HL-60 (cell line): ENCODE measurements at regions not wholly inside any gene's neighbourhood (a gene's known extent, or its start where the extent isn't known, plus 50 kb on each side); places are given as distances from the start of the nearest gene placed in this dataset.
"Not testable (repeated sequence)": the region's sequence is repeated elsewhere in the genome, so short reads cannot be mapped to it uniquely, and the experiment has no call there.

Experiments used
- DNase-seq, 2 experiments: peaks; one replicate each; pipeline ENCODE4 v3.0.0-alpha.2; 2010 to 2020; ENCODE audit warnings: low read depth in 1 of 2, low spot score in 1 of 2
- H3K27ac ChIP-seq: fragments of 250-450 bp; sonication (Bioruptor Pico); replicated peaks from 2 replicates; pipeline ENCODE4 v1.5.1; 2020; ENCODE audit warnings: mild to moderate bottlenecking, moderate library complexity
- H3K27me3 ChIP-seq: fragments of 250-450 bp; sonication (Bioruptor Pico); 2 replicates; pipeline ENCODE4 v1.5.1; 2021; ENCODE audit warnings: mild to moderate bottlenecking, moderate library complexity; ENCODE audit not compliant: insufficient read depth, poor library complexity, severe bottlenecking
- H3K4me3 ChIP-seq: replicated peaks from 2 replicates; pipeline ENCODE4 v1.5.1; 2011; ENCODE audit warnings: mild to moderate bottlenecking, control low read depth, low read length; ENCODE audit not compliant: insufficient read depth
- GABPA ChIP-seq: IDR thresholded peaks from 2 replicates; pipeline ENCODE4 v1.6.1; 2012; ENCODE audit warnings: low read depth
- POLR2AphosphoS5 ChIP-seq: IDR thresholded peaks from 2 replicates; pipeline ENCODE4 v1.6.1; 2012; ENCODE audit warnings: low read depth
- SPI1 ChIP-seq: IDR thresholded peaks from 2 replicates; pipeline ENCODE4 v1.6.1; 2012; ENCODE audit warnings: low read depth, mild to moderate bottlenecking, borderline replicate concordance
- TF ChIP-seq, protein P1 (sequence below): IDR thresholded peaks from one replicate; pipeline ENCODE4 v1.5.1; 2011; ENCODE audit warnings: low read length, control low read depth, inconsistent platforms; ENCODE audit not compliant: insufficient read depth
- TF ChIP-seq, protein P2 (sequence below): IDR thresholded peaks from 2 replicates; pipeline ENCODE4 v1.6.1; 2012; ENCODE audit warnings: low read depth; ENCODE audit not compliant: insufficient replicate concordance

DNA sequence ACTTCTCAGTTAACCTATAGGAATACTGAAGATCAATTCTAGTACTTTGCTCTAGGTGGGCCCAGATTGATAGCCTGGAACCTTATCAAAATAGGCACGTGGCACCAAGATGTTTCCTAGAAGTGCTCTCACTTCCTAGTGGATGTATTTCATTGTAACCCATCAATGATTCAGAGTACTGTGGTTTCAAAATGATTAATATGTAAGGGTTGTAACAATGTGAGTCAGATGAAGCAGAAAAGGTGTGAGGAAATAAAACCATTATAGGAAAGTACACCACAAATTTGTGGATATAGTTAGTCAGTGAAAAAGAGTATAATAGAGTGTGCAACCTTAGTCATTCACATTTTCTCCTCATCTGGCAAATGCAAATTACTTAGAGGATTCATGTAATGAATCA, 177.3 kb upstream of the FST start:
- H3K27ac ChIP-seq: no peak overlapping the region
- no peak overlapping the region for H3K4me3 ChIP-seq
- no peaks in the 10 kb centered on the region for H3K27me3 ChIP-seq
- DNase-seq: no peak
- TF ChIP-seq, protein P1, sequence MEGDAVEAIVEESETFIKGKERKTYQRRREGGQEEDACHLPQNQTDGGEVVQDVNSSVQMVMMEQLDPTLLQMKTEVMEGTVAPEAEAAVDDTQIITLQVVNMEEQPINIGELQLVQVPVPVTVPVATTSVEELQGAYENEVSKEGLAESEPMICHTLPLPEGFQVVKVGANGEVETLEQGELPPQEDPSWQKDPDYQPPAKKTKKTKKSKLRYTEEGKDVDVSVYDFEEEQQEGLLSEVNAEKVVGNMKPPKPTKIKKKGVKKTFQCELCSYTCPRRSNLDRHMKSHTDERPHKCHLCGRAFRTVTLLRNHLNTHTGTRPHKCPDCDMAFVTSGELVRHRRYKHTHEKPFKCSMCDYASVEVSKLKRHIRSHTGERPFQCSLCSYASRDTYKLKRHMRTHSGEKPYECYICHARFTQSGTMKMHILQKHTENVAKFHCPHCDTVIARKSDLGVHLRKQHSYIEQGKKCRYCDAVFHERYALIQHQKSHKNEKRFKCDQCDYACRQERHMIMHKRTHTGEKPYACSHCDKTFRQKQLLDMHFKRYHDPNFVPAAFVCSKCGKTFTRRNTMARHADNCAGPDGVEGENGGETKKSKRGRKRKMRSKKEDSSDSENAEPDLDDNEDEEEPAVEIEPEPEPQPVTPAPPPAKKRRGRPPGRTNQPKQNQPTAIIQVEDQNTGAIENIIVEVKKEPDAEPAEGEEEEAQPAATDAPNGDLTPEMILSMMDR: no peak
- TF ChIP-seq POLR2AphosphoS5 (no peak), SPI1 (no peak), GABPA (no peak)
- TF ChIP-seq, protein P2, sequence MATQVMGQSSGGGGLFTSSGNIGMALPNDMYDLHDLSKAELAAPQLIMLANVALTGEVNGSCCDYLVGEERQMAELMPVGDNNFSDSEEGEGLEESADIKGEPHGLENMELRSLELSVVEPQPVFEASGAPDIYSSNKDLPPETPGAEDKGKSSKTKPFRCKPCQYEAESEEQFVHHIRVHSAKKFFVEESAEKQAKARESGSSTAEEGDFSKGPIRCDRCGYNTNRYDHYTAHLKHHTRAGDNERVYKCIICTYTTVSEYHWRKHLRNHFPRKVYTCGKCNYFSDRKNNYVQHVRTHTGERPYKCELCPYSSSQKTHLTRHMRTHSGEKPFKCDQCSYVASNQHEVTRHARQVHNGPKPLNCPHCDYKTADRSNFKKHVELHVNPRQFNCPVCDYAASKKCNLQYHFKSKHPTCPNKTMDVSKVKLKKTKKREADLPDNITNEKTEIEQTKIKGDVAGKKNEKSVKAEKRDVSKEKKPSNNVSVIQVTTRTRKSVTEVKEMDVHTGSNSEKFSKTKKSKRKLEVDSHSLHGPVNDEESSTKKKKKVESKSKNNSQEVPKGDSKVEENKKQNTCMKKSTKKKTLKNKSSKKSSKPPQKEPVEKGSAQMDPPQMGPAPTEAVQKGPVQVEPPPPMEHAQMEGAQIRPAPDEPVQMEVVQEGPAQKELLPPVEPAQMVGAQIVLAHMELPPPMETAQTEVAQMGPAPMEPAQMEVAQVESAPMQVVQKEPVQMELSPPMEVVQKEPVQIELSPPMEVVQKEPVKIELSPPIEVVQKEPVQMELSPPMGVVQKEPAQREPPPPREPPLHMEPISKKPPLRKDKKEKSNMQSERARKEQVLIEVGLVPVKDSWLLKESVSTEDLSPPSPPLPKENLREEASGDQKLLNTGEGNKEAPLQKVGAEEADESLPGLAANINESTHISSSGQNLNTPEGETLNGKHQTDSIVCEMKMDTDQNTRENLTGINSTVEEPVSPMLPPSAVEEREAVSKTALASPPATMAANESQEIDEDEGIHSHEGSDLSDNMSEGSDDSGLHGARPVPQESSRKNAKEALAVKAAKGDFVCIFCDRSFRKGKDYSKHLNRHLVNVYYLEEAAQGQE: no peak

DNA sequence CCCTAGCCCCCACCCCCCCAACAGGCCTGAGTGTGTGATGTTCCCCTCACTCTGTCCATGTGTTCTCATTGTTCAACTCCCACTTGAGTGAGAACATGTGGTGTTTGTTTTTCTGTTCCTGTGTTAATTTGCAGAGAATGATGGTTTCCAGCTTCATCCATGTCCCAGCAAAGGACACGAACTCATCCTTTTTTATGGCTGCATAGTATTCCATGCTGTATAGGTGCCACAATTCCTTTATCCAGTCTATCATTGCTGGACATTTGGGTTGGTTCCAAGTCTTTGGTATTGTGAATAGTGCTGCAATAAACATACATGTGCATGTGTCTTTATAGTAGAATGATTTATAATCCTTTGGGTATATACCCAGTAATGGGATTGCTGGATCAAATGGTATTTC, 175.1 kb upstream of the FST start:
- not testable (repeated sequence) for H3K4me3 ChIP-seq, H3K27ac ChIP-seq, H3K27me3 ChIP-seq, DNase-seq

DNA sequence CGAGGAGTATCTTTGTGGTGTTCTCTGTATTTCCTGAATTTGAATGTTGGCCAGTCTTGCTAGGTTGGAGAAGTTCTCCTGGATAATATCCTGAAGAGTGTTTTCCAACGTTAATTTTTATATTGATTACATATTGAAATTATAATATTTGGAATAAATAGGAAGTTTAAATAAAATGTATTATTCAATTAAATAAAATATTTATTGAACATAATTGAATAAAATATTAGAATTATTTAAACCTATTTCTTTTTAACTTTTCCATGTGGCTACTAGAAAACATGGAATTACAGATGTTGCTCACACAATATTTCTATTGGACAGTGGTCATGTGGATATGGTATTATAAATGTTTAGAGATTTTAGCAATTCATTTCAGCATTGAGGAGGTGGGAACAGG, 170.8 kb upstream of the FST start:
- Histone ChIP-seq H3K27ac (no peak overlapping the region), H3K4me3 (no peak overlapping the region), H3K27me3 (no peaks in the 10 kb centered on the region)
- TF ChIP-seq, protein P1: no peak
- TF ChIP-seq GABPA (no peak), SPI1 (no peak), POLR2AphosphoS5 (no peak)
- TF ChIP-seq, protein P2: no peak
- no peak for DNase-seq

DNA sequence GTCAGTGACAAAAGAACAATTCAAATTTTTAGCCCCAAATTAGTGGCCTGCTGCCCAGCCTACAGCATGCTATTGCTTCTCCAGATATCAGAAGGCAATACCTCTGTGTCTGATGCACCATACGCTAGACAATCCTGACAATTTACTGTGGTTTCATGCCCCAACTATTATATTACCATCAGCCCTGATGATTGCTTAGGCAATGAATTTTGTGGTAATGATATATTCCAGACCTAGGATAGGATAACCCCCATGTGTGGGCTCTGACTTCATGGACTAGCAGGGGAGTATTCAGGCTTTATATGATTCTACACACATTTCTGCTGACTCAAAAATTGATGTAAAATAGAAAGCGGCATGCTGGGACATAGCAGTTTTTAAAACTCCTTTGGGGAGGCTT, 168.7 kb upstream of the FST start:
- no peaks in the 10 kb centered on the region for H3K27me3 ChIP-seq
- TF ChIP-seq SPI1: no peak
- no peak for TF ChIP-seq POLR2AphosphoS5
- TF ChIP-seq, protein P2: no peak
- TF ChIP-seq, protein P1: no peak
- TF ChIP-seq GABPA: no peak
- no peak overlapping the region for H3K27ac ChIP-seq
- no peak overlapping the region for H3K4me3 ChIP-seq
- DNase-seq: no peak
